ENCODE measurements at regions not wholly inside any gene's neighbourhood (a gene's known extent, or its start where the extent isn't known, plus 50 kb on each side); places are given as distances from the start of the nearest gene placed in this dataset.
"Not testable (repeated sequence)": the region's sequence is repeated elsewhere in the genome, so short reads cannot be mapped to it uniquely, and the experiment has no call there.

GRCh38 chr2:167843657-167844056 is 403.7 kb downstream of the STK39 start:
- no peak for DNase-seq

DNA sequence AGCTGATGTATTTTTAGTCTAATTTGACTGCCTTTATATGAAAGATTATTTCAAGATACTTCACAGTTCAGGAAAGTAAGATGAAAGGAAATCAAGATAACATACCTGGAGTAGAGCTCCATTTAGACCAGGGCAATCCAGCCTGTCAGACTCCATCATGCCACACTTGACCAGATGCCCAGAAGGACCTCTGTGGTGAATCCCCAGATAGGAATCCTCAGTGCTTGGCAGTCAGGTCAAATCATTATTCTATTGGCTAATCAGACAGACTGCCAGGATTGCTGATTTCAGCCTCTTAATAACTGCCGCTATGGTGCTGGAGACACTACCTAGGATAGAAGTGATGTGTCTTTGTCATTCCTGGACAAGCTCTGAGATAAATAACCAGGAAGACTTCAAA is 404.2 kb downstream of the STK39 start:
- no peak for DNase-seq

DNA sequence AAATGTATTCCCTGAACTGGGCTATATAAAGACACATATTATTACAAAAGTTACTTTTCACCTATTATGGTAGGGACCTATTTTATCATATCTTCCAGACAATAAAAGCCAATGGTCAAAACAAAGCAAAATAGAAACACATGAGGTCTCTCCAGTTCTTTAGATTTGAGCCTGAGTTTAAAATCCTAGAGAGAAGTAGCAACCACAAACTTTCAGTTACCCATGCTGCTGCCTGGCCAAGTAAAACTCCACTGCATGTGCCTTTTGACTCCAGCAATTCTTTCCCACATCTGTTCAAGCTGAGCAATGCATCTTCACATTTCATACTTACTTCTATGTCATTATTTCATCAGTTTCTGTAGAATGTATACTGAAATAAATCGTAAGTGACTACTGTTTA is 405.3 kb downstream of the STK39 start:
- no peak for DNase-seq

DNA sequence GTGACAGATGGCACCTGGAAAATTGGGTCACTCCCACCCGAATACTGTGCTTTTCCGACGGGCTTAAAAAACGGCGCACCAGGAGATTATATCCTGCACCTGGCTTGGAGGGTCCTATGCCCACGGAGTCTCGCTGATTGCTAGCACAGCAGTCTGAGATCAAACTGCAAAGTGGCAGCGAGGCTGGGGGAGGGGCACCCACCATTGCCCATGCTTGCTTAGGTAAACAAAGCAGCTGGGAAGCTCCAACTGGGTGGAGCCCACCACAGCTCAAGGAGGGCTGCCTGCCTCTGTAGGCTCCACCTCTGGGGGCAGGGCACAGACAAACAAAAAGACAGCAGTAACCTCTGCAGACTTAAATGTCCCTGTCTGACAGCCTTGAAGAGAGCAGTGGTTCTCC is 412.1 kb downstream of the STK39 start:
- not testable (repeated sequence) for DNase-seq

DNA sequence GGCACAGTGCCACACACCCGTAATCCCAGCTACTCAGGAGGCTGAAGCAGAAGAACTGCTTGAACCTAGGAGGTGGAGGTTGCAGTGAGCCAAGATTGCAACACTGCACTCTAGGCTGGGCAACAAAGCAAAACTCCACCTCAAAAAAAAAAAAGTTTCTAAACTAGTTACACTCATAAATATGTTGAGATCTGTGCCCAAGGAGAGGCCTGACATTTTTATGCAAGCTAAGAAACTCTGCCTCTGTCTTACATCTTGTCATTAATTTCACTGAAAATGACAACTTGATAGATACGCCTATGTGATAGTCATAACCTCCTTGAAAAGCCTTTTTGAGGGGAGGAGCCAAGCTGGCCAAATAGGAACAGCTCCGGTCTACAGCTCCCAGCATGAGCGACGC is 412.7 kb downstream of the STK39 start:
- DNase-seq, result no peak

DNA sequence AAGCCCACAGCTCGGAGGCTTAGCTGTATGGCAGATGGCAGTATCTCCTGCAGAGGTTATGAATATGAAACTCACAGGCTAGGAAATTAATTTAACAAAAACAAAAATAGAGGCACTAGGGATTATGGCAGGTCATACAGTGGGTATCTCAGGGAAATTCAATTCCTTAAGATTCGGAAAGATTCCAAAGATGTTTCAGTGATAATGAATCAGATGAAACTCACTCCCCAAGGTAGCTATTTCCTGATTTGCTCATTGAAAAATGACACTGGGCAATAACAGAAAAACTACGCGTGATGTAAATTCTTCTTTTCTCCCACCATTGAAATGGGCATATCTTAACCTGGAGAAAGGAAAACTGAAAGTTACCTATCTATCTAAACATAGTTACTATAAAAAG is 414.1 kb downstream of the STK39 start:
- no peak for DNase-seq

DNA sequence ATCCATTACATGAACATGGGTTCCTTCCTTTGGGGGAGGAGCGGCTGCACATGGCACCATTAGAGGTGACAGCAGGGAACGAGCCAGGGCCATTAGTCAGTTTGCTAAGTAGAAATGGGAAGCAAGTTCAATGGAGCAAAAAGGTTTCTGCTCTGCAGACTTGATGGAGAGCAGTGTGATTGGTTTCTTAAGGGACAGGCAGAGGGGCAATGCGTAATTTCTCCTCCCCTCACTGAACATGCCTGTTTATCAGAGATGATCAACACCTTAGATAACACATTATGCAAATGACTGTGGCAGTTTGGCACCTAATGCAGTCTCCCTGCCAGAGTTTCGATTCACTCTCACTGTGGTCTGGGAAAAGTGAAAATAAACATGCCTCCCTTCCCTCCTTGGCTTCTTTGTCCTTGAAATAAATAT is 414.5 kb downstream of the STK39 start:
- no peak for DNase-seq

- no peak for DNase-seq
Observed at GRCh38 chr2:167827352-167828097, 419.9 kb downstream of the STK39 start.

- no peak for DNase-seq
Observed at GRCh38 chr2:167826906-167827305, 420.5 kb downstream of the STK39 start.

DNA sequence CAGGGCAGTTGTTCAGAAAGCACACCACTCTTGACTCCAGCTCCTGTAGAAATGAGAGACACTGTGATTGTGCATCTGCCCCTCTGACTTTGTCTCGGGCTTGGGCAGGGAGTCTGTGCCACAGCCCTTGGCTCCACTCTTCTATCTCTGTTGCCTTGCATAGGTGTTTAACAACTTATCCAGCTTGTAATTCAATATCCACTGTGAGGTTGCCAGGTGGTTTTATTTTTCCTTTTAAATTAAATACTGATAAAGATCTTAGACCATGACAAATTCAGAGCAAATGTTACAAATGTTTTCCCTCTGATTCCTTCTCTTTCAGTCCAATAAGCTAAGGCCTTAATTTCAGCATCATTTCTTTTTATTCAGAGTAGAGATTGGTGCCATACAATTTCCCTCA is 421.7 kb downstream of the STK39 start:
- DNase-seq, result no peak

GRCh38 chr2:167822690-167823465 is 424.5 kb downstream of the STK39 start:
- DNase-seq, result no peak

DNA sequence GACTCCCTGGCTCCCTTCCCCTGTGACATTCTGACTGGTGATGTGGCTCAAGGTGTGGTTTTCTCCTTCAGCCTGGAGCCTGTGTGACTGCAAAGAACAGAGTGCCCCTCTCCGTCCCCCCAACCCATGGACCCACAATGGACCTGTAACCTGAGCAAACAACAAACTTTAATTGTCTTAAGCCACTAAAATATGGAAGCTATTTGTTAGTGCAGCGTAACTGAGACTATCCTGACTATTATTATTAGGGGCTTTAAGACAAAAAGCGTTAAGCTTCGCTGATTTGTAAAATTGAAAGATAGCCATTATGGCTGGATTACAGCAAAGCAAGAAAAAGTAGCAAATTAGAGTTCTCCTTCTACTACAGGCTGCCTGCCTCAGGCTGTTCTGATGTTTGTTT is 426.9 kb downstream of the STK39 start:
- no peak for DNase-seq

DNA sequence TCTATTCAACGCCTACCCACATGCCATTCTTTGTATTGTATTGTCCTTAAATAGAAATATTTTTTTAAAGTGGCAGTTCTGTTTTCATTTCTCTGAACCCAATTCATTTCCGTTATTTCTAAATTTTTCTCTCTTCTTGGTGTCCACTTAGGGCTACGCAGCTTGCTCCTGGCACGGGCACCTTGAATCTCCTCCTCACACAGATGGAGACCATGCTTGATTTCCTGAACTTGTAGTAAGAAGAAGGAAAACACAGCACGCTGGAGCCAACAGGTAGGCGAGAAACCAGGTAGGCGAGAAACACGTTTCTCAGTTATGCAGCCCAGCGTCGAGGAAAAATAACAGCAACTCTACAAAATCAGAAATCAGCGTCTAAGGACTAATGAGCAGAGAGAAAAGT is 428.9 kb downstream of the STK39 start:
- no peak for DNase-seq

DNA sequence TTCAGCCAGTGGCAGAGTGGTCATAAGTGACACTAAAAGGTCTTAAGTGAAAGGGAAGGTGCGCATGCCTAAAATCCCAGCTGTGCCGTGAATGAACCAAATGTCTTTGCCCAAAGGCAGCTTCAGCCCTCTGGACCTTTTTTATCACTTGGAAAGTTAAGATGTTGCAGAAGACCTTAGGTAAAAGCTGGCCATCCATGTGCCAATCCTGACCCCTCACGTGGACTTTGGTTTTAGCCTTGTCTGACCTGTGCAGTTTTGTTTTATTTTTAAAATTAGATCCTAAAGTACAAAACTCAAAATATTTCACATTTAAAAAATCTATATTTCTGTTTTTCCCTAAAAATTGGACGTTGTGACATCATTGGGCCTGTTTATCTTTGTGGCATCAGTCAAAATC is 429.5 kb downstream of the STK39 start:
- DNase-seq, result no peak

GRCh38 chr2:167817422-167817821 is 430.0 kb downstream of the STK39 start:
- no peak for DNase-seq

DNA sequence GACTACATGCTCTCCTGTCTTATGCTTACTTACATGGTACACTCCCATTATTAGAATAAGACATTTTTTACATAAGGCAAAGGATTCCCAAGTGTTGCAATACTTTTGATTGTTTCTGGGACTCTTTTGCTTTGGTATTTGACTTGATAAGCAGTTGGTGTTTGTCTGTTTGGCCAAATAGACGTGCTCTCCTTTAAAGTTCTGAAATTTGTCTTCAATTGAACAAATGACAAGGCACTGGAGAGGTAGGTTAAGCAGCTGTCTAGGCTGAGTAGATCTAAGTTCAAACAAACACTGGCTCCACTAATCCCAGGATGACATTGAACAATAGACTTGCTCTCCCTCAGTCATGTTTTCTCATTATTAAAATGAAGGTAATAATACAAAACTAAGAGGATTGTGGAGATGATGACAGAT is 430.5 kb downstream of the STK39 start:
- no peak for DNase-seq

DNA sequence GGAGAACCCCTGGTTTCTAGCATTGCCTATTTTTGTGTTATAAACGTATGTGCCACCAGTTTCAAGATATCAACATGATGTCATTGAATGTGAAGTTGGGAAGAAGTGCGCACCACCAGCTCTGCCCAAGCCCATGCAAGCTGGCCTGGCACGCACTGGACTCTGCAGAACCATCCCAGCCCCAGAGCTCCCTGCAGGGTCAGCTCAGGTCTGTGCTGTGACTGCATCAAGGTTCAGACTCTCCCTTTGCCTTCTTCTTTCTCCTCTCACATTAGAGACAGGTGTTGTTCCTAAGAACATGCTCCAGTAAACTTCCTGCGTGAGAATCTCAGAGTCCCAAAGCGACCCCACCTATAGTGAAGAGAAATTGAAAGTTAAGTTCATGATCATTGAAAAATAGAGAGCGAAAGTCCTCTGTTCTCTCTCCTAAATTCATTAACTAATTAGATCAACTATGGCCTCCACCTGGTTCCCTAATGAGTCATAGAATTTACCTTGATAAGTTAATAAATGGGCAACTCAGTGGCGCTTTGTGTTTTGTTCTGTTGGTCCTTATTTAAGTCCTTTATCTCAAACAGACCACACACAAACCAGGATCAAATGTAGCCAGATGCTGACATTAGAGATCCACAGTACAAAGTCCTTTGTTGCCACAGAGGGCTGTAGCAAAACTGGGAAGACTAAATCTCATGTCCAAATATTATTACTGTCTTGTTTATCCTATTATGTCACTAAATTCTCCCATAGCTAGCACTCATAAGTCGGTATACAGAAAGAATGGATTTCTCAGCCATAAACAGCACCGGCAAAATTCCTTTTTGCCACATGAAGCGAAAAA is 432.3 kb downstream of the STK39 start:
- no peak for DNase-seq

DNA sequence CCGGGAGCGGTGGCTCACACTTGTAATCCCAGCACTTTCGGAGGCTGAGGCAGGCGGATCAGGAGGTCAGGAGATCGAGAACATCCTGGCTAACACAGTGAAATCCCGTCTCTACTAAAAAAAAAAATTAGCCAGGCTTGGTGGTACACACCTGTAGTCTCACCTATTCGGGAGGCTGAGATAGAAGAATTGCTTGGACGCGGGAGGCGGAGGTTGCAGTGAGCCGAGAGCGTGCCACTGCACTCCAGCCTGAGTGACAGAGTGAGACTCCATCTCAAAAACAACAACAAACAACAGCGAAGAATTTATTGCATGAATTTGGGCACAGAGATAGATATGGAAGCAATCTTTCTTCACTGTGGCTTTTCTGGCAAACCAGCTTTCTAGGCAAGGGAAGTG is 432.9 kb downstream of the STK39 start:
- not testable (repeated sequence) for DNase-seq

GRCh38 chr2:167809799-167810198 is 437.6 kb downstream of the STK39 start:
- DNase-seq, result not testable (repeated sequence)

GRCh38 chr2:167803449-167803988 is 443.9 kb downstream of the STK39 start:
- DNase-seq, result no peak

DNA sequence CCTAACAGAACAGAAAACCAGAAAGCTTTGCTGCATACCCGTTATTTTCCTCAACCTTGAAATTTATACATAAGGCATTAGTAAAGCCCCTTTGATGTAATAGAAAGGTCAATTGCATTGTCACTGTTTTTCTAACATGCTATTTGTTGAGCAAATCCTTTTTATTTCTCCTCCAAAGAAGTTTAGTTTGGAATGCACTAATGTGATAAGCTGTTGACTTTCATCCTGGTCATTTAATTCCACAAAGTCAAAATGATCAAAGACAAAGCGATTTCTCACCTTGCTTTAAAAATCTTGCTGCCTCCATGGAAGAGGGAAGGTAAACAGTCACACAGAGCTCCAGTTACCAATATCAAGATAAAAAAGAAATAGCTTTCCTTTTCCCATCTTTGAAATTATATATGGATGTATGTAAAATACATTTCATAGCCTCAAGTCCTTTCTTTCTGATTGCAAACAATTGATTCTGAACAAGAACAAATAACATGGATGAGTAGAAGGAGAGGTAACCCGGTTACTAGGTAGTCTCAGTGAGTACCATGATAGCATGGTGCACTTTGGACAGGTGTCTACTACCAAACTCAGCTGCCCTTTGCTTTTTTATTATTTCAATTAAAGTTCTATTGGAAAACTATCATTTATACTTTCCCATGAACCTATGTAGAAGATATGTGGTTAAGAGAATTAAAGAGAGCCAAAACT is 452.7 kb downstream of the STK39 start:
- no peak for DNase-seq

DNA sequence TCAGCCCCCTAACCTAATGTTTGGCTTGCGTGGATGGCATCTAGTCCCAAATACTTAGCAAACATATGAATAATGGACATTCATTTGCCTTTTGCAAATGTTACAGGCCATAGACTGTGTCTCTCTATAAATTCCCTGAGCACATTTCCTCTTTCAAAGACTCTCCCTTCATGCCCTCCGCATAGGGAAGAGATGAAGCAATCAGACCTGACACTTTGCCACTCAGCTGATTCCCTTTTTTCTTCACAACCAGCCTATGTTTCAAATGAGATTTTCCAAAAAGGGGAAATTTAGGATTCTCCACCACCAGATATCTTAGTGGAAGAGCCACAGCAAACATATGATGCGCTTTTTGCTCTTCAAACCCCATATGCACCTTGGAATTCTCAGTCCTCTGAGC is 453.7 kb downstream of the STK39 start:
- no peak for DNase-seq
